ENCODE measurements at regions not wholly inside any gene's neighbourhood (a gene's known extent, or its start where the extent isn't known, plus 50 kb on each side); places are given as distances from the start of the nearest gene placed in this dataset.

GRCh38 chr9:80091526-80091925 is 519.8 kb downstream of the TLE4 start:
- TF ChIP-seq POLR2A (IDR thresholded peaks at IDR 0.05), result no peak
- TF ChIP-seq CTCF (IDR thresholded peaks at IDR 0.05), result no peak
